B cell (primary cell): ENCODE measurements at regions not wholly inside any gene's neighbourhood (a gene's known extent, or its start where the extent isn't known, plus 50 kb on each side); places are given as distances from the start of the nearest gene placed in this dataset.
A peak's percentile ranks its signal among the peaks of the same experiment; 100 is the strongest.

Experiments
- ATAC-seq: fragments of 200-7000 bp; cut with Tn5 transposase; one replicate; pipeline ENCODE4 v1.10.0; 2021; ENCODE audit warnings: low read depth, mild to moderate bottlenecking, moderate number of reproducible peaks, moderate library complexity
- CTCF ChIA-PET: fragments of 350-600 bp; sonication (Branson Sonifier 250); formaldehyde crosslinking; loops from one replicate; lab custom pipeline; 2021; ENCODE audit warnings: antibody characterized with exemption, inconsistent platforms; lab: Charles Lee
- POLR2A ChIA-PET: fragments of 350-600 bp; sonication (Branson Sonifier 250); formaldehyde crosslinking; loops from one replicate; lab custom pipeline; 2021; ENCODE audit warnings: antibody characterized with exemption; lab: Charles Lee
- DNase-seq: peaks from one replicate; pipeline ENCODE4 v3.0.0; 2013
- H2AFZ ChIP-seq: 2 replicates; pipeline ENCODE4 v1.6.1; 2012; ENCODE audit warnings: mild to moderate bottlenecking, low read depth, low read length; ENCODE audit not compliant: insufficient read depth, poor library complexity, severe bottlenecking
- H3K27ac ChIP-seq, 2 donors: 1 replicate in 1 of 2; 2 replicates in 1 of 2; pipeline ENCODE4 v1.5.1; 2012 to 2013; ENCODE audit warnings: low read length in 2 of 2, mild to moderate bottlenecking in 2 of 2, moderate library complexity in 1 of 2
- H3K27me3 ChIP-seq, 4 experiments: fragments of 200-600 bp in 1 of 4; sonication (generic) in 1 of 4; replicated peaks in 1 of 4; 1 replicate in 2 of 4; 2 replicates in 2 of 4; pipeline versions ENCODE4 v1.6.1 to v1.7.0; 2013 to 2016; ENCODE audit warnings: low read length in 3 of 4, mild to moderate bottlenecking in 2 of 4, mixed read lengths in 1 of 4, moderate library complexity in 1 of 4; ENCODE audit not compliant: insufficient read depth in 4 of 4, control insufficient read depth in 3 of 4; ENCODE audit errors: control extremely low read depth in 1 of 4
- H3K36me3 ChIP-seq, 2 experiments: replicated peaks in 1 of 2; 1 replicate in 1 of 2; 2 replicates in 1 of 2; pipeline versions ENCODE4 v1.6.1 to v1.7.1; 2013; ENCODE audit warnings: low read length in 1 of 2; ENCODE audit not compliant: insufficient read depth in 2 of 2, control insufficient read depth in 1 of 2; ENCODE audit errors: control extremely low read depth in 1 of 2, extremely low read depth in 1 of 2
- H3K4me1 ChIP-seq, 2 donors: fragments of 200-600 bp in 1 of 2; sonication (generic) in 1 of 2; 1 replicate in 1 of 2; 2 replicates in 1 of 2; pipeline versions ENCODE4 v1.5.1 to v1.6.1; 2013 to 2017; ENCODE audit warnings: low read length in 2 of 2; ENCODE audit not compliant: control insufficient read depth in 2 of 2, insufficient read depth in 2 of 2
- H3K4me2 ChIP-seq: replicated peaks from 2 replicates; pipeline ENCODE3; 2012; ENCODE audit warnings: mild to moderate bottlenecking, low read depth, low read length; ENCODE audit not compliant: poor library complexity, severe bottlenecking
- H3K4me3 ChIP-seq, 5 experiments: fragments of 200-600 bp in 1 of 5; sonication (generic) in 1 of 5; 1 replicate in 3 of 5; 2 replicates in 2 of 5; pipeline versions ENCODE4 v1.5.1 to v1.7.0; 2011 to 2016; ENCODE audit warnings: low read length in 4 of 5, mild to moderate bottlenecking in 4 of 5, low read depth in 2 of 5, control low read depth in 1 of 5, moderate library complexity in 1 of 5; ENCODE audit not compliant: insufficient read depth in 1 of 5; ENCODE audit errors: control extremely low read depth in 1 of 5, extremely low read depth in 1 of 5
- H3K79me2 ChIP-seq: fragments of 200-600 bp; sonication (generic); one replicate; pipeline ENCODE4 v1.6.0; 2016; ENCODE audit warnings: low read length; ENCODE audit not compliant: control insufficient read depth, insufficient read depth
- H3K9ac ChIP-seq: fragments of 200-600 bp; sonication (generic); 2 replicates; pipeline ENCODE4 v1.6.1; 2017; ENCODE audit warnings: mild to moderate bottlenecking, low read length, moderate library complexity
- H3K9me3 ChIP-seq, 3 donors: one replicate each; pipeline versions ENCODE4 v1.6.1 to v1.7.1; 2013; ENCODE audit warnings: low read length in 2 of 3; ENCODE audit not compliant: control insufficient read depth in 2 of 3, insufficient read depth in 1 of 3; ENCODE audit errors: control extremely low read depth in 1 of 3
- H4K20me1 ChIP-seq: 2 replicates; pipeline ENCODE4 v1.6.0; 2012; ENCODE audit warnings: mild to moderate bottlenecking, low read length; ENCODE audit not compliant: insufficient read depth, control insufficient read depth, poor library complexity, severe bottlenecking
- H3K27ac Mint-ChIP-seq: one replicate; pipeline ENCODE4 v1.8.0; 2021; ENCODE audit warnings: mixed read lengths
- H3K27me3 Mint-ChIP-seq: one replicate; pipeline ENCODE4 v1.8.0; 2021; ENCODE audit warnings: mixed read lengths
- H3K4me1 Mint-ChIP-seq: one replicate; pipeline ENCODE4 v1.8.0; 2021; ENCODE audit warnings: mixed read lengths
- H3K4me3 Mint-ChIP-seq: one replicate; pipeline ENCODE4 v1.8.0; 2021; ENCODE audit warnings: mixed read lengths
- H3K9me3 Mint-ChIP-seq: one replicate; pipeline ENCODE4 v1.8.0; 2022; ENCODE audit warnings: mixed read lengths; ENCODE audit not compliant: insufficient read depth
- EZH2 ChIP-seq: IDR thresholded peaks from 2 replicates; pipeline ENCODE4 v1.6.1; 2012; ENCODE audit warnings: borderline replicate concordance, low read depth, mild to moderate bottlenecking, moderate library complexity, low read length; ENCODE audit not compliant: insufficient read depth, poor library complexity, severe bottlenecking
- WGBS: methylation state at CpG from one replicate; pipeline ENCODE4 v1.1.5; 2013; ENCODE audit warnings: missing lambda C conversion rate; ENCODE audit not compliant: insufficient coverage; 5-methylcytosine and 5-hydroxymethylcytosine counted together
- intact Hi-C: fragments of 100-400 bp; cut with micrococcal nuclease; formaldehyde crosslinking; loops from one replicate; pipeline ENCODE4 v1.10.0; 2022
- TF ChIP-seq, protein P1 (sequence below): fragments of 200-600 bp; IDR thresholded peaks from one replicate; pipeline ENCODE4 v1.8.0; 2022; ENCODE audit warnings: antibody characterized with exemption, mild to moderate bottlenecking

DNA sequence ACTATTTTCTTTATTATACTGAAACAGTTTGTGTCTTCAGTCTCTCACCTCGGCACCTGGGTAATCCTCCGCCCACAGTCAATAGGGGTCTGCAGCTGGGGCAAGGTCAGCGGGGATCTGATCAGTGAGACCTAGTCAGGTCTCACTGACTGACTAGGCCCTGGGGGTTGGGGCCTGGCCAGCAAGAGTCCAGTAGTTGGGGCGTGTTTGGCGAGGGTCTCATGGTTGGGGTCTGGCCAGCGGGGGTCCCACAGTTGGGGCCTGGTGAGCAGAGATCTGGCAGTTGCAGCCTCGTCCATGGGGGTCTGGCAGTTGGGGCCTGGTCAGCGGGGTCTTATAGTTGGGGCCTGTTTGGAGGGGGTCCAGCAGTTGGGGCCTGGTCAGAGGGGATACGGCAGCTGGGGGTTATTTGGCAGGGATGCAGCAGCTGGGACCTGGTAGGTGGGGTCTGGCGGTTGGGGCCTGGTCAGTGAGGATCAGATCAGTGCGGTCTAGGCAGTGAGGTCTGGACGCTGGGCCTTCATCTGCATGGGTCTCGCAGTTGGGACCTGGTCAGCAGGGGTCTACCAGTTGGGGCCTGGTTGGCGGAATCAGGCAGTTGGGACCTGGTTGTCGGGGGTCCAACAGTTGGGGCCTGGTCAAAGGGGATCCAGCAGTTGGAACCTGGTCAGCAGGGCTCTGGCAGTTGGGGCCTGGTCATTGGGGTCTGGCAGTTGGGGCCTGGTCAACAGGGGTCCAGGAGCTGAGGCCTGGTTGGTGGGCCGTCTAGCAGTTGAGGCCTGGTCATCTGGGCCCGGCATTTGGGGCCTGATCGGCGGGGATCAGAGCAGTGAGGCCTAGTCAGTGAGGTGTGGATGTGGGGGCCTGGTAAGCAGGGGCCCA, 61.1 kb upstream of the TPM4 start:
- TF ChIP-seq EZH2, result no peak
- TF ChIP-seq, protein P1, sequence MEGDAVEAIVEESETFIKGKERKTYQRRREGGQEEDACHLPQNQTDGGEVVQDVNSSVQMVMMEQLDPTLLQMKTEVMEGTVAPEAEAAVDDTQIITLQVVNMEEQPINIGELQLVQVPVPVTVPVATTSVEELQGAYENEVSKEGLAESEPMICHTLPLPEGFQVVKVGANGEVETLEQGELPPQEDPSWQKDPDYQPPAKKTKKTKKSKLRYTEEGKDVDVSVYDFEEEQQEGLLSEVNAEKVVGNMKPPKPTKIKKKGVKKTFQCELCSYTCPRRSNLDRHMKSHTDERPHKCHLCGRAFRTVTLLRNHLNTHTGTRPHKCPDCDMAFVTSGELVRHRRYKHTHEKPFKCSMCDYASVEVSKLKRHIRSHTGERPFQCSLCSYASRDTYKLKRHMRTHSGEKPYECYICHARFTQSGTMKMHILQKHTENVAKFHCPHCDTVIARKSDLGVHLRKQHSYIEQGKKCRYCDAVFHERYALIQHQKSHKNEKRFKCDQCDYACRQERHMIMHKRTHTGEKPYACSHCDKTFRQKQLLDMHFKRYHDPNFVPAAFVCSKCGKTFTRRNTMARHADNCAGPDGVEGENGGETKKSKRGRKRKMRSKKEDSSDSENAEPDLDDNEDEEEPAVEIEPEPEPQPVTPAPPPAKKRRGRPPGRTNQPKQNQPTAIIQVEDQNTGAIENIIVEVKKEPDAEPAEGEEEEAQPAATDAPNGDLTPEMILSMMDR, result no peak
- no peaks in the 10 kb centered on the region for H3K9me3 ChIP-seq
- ChIA-PET POLR2A (no interaction called here), CTCF (no interaction called here)
- no peaks in the 10 kb centered on the region for H3K36me3 ChIP-seq
- no peaks in the 10 kb centered on the region for H3K27me3 ChIP-seq
- no peak overlapping the region for H3K4me3 ChIP-seq
- no peaks in the 10 kb centered on the region for H3K4me1 ChIP-seq
- no peak overlapping the region for H3K27ac ChIP-seq
- Mint-ChIP-seq H3K9me3 (no peaks in the 10 kb centered on the region), H3K4me1 (no peaks in the 10 kb centered on the region), H3K4me3 (no peak overlapping the region), H3K27ac (no peak overlapping the region), H3K27me3 (no peaks in the 10 kb centered on the region)
- no peaks in the 10 kb centered on the region for H4K20me1 ChIP-seq
- WGBS, result 90% methylated on average over 19 of the region's 19 CpGs
- H3K4me2 ChIP-seq, result no peak overlapping the region
- H2AFZ ChIP-seq, result no peak overlapping the region
- intact Hi-C loops, result no loop called here
- ATAC-seq, result no peak
- H3K9ac ChIP-seq, result no peak overlapping the region
- no peak for DNase-seq
- no peaks in the 10 kb centered on the region for H3K79me2 ChIP-seq

- H4K20me1 ChIP-seq, result no peaks in the 10 kb centered on the region
- DNase-seq (peak; percentile 2), ATAC-seq (no peak)
- Mint-ChIP-seq H3K27me3 (no peaks in the 10 kb centered on the region), H3K9me3 (no peaks in the 10 kb centered on the region), H3K27ac (no peak overlapping the region), H3K4me1 (no peaks in the 10 kb centered on the region), H3K4me3 (no peak overlapping the region)
- no peaks in the 10 kb centered on the region for H3K36me3 ChIP-seq
- CTCF ChIA-PET, result no interaction called here
- H3K9ac ChIP-seq, result no peak overlapping the region
- intact Hi-C loops, result no loop called here
- H3K79me2 ChIP-seq, result no peaks in the 10 kb centered on the region
- no peaks in the 10 kb centered on the region for H3K9me3 ChIP-seq
- no peak overlapping the region for H3K4me2 ChIP-seq
- no peak overlapping the region for H3K27ac ChIP-seq
- H3K4me1 ChIP-seq, result no peaks in the 10 kb centered on the region
- no peak overlapping the region for H2AFZ ChIP-seq
- TF ChIP-seq, protein P1, result no peak
- no peak for TF ChIP-seq EZH2
- POLR2A ChIA-PET, result no interaction called here
- H3K27me3 ChIP-seq, result no peaks in the 10 kb centered on the region
- no peak overlapping the region for H3K4me3 ChIP-seq
- 58% methylated on average over 3 of the region's 3 CpGs for WGBS
These were observed 60.5 kb upstream of the TPM4 start for GRCh38 chr19:16015805-16016173.
